OCI-LY3 (cell line): ENCODE measurements at regions not wholly inside any gene's neighbourhood (a gene's known extent, or its start where the extent isn't known, plus 50 kb on each side); places are given as distances from the start of the nearest gene placed in this dataset.

Experiments
- EZH2phosphoT487 ChIP-seq: fragments of 200-600 bp; shearing (Covaris generic); IDR thresholded peaks from 2 replicates; pipeline ENCODE4 v1.6.1; 2018; ENCODE audit warnings: antibody characterized with exemption, mixed run types, low read depth
- TF ChIP-seq, protein P1 (sequence below): fragments of 200-600, 300-600 bp; sonication (generic); IDR thresholded peaks from 2 replicates; pipeline ENCODE4 v1.5.1; 2014; ENCODE audit warnings: antibody characterized with exemption, low read length, low read depth

DNA sequence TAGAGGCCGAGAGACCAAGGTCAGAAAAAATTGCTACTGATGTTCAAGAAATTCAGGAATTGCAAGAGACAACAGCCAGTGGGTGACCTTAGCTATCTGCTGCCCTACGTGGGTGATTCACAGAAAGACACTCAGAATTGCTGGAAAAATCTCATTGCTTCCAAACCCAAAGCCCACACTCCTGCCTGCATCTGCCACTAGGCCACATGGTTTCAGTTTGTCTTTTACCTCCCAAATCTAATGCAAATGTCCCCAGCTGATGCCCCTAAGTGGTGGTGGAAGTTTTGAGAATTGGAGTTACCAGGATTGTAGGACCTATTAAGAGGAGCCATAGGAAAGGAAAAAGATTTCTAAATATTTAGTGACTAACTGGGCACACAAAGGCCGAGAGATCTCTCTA is 341.5 kb upstream of the CHRM3 start:
- TF ChIP-seq, protein P1, sequence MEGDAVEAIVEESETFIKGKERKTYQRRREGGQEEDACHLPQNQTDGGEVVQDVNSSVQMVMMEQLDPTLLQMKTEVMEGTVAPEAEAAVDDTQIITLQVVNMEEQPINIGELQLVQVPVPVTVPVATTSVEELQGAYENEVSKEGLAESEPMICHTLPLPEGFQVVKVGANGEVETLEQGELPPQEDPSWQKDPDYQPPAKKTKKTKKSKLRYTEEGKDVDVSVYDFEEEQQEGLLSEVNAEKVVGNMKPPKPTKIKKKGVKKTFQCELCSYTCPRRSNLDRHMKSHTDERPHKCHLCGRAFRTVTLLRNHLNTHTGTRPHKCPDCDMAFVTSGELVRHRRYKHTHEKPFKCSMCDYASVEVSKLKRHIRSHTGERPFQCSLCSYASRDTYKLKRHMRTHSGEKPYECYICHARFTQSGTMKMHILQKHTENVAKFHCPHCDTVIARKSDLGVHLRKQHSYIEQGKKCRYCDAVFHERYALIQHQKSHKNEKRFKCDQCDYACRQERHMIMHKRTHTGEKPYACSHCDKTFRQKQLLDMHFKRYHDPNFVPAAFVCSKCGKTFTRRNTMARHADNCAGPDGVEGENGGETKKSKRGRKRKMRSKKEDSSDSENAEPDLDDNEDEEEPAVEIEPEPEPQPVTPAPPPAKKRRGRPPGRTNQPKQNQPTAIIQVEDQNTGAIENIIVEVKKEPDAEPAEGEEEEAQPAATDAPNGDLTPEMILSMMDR: no peak
- no peak for TF ChIP-seq EZH2phosphoT487
